ENCODE measurements at regions not wholly inside any gene's neighbourhood (a gene's known extent, or its start where the extent isn't known, plus 50 kb on each side); places are given as distances from the start of the nearest gene placed in this dataset.

DNA sequence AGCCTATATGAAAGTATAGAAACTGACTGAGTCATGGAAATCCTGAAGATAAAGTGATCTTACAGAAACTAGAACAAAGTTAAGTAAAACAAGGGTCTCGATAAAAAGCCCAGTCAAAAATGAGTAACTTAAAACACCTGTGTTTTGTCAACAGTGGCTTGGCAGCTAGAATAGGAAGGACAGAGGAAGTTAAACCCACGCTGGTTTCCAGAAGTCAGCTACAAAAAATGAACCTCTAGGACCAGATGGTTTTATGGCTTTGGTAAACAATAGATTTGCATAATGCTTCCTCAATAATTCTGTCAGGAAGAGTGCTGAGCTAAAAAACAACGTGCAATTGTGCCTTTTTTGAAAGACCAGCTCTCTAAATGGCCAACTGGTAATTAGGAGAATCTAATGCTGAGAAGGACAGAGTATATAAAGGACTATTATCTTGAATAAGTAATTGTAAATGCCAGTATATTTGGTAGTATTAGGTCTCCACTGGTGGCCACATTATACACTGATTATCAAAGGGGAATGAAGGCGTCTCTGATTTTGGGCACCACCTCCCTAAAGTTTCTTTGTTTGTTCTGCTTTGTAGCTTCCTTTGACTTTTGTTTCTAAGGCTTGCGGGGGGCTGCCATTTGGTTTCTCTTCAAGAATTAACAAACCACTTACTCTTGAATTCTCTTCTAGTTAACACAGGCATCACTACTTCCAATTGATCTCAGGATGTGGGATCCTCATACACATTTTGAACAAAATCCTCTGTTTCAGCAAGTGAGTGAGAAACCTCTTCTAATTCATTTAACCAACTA, 72.2 kb upstream of the PPP3CA start:
- RAD21 ChIA-PET (ENCODE audit: unreplicated experiment) = interaction anchor here (0.7 to 3.3 kb wide), 3 partner anchors 72 to 107 kb away, joined by 3 to 20 read pairs (median 3); partner anchors contain the start of gene PPP3CA
- DNase-seq (ENCODE audit: low read depth, low spot score) = peak; percentile 57
- H3K27ac ChIP-seq (ENCODE audit: control insufficient read depth, insufficient read depth) = peak overlapping the region; percentile 4; the same call in 1 of the 2 replicates
- ATAC-seq = peak; percentile 59
- H3K9ac ChIP-seq (ENCODE audit: control insufficient read depth, insufficient read depth, low read length) = no peak overlapping the region
- H3K4me2 ChIP-seq (ENCODE audit: control insufficient read depth, insufficient read depth) = peak overlapping the region; percentile 54
- no peaks in the 10 kb centered on the region for H3K27me3 ChIP-seq (replicated peaks in 1 of 2; ENCODE audit: control insufficient read depth in 2 of 2, insufficient read depth in 2 of 2, low read length in 1 of 2)
- no peak overlapping the region for H3K4me3 ChIP-seq
- WGBS (ENCODE audit: insufficient coverage, insufficient replicate concordance, low lambda C conversion rate, missing lambda C conversion rate) = 20% methylated on average over 5 of the region's 5 CpGs
- peaks cover 9% of the 10 kb centered on the region; the same call in 1 of the 3 replicates for H3K9me3 ChIP-seq (replicated peaks; ENCODE audit: control insufficient read depth, insufficient read depth, low read length)
- no peaks in the 10 kb centered on the region for H4K20me1 ChIP-seq (ENCODE audit: control insufficient read depth, insufficient read depth)
- H3K36me3 ChIP-seq (ENCODE audit: control insufficient read depth in 2 of 2, insufficient read depth in 2 of 2, low read length in 1 of 2) = no peaks in the 10 kb centered on the region
- in situ Hi-C loops (cut with MboI) (no loop called here), intact Hi-C loops (cut with micrococcal nuclease; ENCODE audit: unreplicated experiment) (loop anchor here (5.0 to 10.0 kb wide), 2 partner anchors 72 to 385 kb away; partner anchors contain the start of gene PPP3CA)
- SMC1A ChIA-PET (ENCODE audit: uncharacterized antibody, unreplicated experiment) = interaction anchor here (0.6 to 1.9 kb wide), 7 partner anchors 9 to 399 kb away, joined by 3 to 5 read pairs (median 3); no protein-coding TSS in a partner anchor
- H3K4me1 ChIP-seq (ENCODE audit: control insufficient read depth, insufficient read depth, low read length) = peaks cover 21% of the 10 kb centered on the region
- FAIRE-seq = no peak
- CTCF ChIA-PET = interaction anchor here (0.9 to 1.6 kb wide), 2 partner anchors 10 to 97 kb away, joined by 3 read pairs; no protein-coding TSS in a partner anchor
- peak overlapping the region; percentile 28; the same call in 1 of the 2 replicates for H2AFZ ChIP-seq (ENCODE audit: control insufficient read depth, low read depth, low read length)
- POLR2A ChIA-PET = interaction anchor here (0.5 kb wide), 1 partner anchor 1067 kb away, joined by 3 read pairs; no protein-coding TSS in a partner anchor
- BruUV-seq (replicated peaks) = no TSS peak
- no peaks in the 10 kb centered on the region for H3K79me2 ChIP-seq (ENCODE audit: control insufficient read depth, insufficient read depth, low read length)
- TF ChIP-seq NFIC (IDR thresholded peaks at IDR 0.05; ENCODE audit: low read depth, low read length) (peak; percentile 63), ETV6 (conservative IDR thresholded peaks at IDR 0.05 in 1 of 2, IDR thresholded peaks at IDR 0.05 in 1 of 2; ENCODE audit: borderline replicate concordance in 1 of 2, low read depth in 1 of 2) (0 out of 4 replicates have a peak, but pooled peaks of 1 of the 2 experiments have one; percentile 58), FOXM1 (IDR thresholded peaks at IDR 0.05; ENCODE audit: low read depth, low read length) (peak; percentile 72), ESRRA (IDR thresholded peaks at IDR 0.05; ENCODE audit: low read length) (no peak), POU2F2 (IDR thresholded peaks at IDR 0.05; ENCODE audit: borderline replicate concordance, low read depth, low read length) (0 out of 3 replicates have a peak, but pooled peaks have one; percentile 55), PKNOX1 (IDR thresholded peaks at IDR 0.05) (peak; percentile 47; the same call in 1 of the 2 replicates), GABPA (IDR thresholded peaks at IDR 0.05; ENCODE audit: low read depth) (peak; percentile 27; the same call in 1 of the 2 replicates), TBL1XR1 (IDR thresholded peaks at IDR 0.05; ENCODE audit: low read depth, low read length) (peak; percentile 57; the same call in 1 of the 2 replicates), RUNX3 (IDR thresholded peaks at IDR 0.05; ENCODE audit: low read length) (peak; percentile 59), CREM (IDR thresholded peaks at IDR 0.05; ENCODE audit: low read depth) (peak; percentile 30; the same call in 1 of the 2 replicates), TCF12 (IDR thresholded peaks at IDR 0.05; ENCODE audit: low read depth, low read length) (peak; percentile 72; the same call in 1 of the 2 replicates), CHD4 (IDR thresholded peaks at IDR 0.05) (no peak), IKZF2 (IDR thresholded peaks at IDR 0.05) (peak; percentile 27 to 58; a peak in 3 of 4 replicates), RAD51 (IDR thresholded peaks at IDR 0.05) (no peak), EP300 (IDR thresholded peaks at IDR 0.05; ENCODE audit: borderline replicate concordance in 1 of 2, control insufficient read depth in 1 of 2, low read depth in 2 of 2, low read length in 2 of 2) (peak in 1 of 2 experiments; percentile 42; a peak in 1 of 4 replicates), TCF3 (IDR thresholded peaks at IDR 0.05; ENCODE audit: borderline replicate concordance, insufficient read depth, low read depth, low read length) (peak; percentile 69; the same call in 1 of the 2 replicates), BCL11A (IDR thresholded peaks at IDR 0.05; ENCODE audit: low read depth, low read length) (0 out of 2 replicates have a peak, but pooled peaks have one; percentile 10), LARP7 (IDR thresholded peaks at IDR 0.05) (no peak), PBX3 (IDR thresholded peaks at IDR 0.05; ENCODE audit: insufficient replicate concordance, low read depth, low read length) (peak; percentile 33)
- TF ChIP-seq, protein P1, sequence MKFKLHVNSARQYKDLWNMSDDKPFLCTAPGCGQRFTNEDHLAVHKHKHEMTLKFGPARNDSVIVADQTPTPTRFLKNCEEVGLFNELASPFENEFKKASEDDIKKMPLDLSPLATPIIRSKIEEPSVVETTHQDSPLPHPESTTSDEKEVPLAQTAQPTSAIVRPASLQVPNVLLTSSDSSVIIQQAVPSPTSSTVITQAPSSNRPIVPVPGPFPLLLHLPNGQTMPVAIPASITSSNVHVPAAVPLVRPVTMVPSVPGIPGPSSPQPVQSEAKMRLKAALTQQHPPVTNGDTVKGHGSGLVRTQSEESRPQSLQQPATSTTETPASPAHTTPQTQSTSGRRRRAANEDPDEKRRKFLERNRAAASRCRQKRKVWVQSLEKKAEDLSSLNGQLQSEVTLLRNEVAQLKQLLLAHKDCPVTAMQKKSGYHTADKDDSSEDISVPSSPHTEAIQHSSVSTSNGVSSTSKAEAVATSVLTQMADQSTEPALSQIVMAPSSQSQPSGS (IDR thresholded peaks at IDR 0.05; ENCODE audit: low read length) = peak; percentile 37; the same call in 1 of the 2 replicates
